ENCODE measurements at regions not wholly inside any gene's neighbourhood (a gene's known extent, or its start where the extent isn't known, plus 50 kb on each side); places are given as distances from the start of the nearest gene placed in this dataset.

DNA sequence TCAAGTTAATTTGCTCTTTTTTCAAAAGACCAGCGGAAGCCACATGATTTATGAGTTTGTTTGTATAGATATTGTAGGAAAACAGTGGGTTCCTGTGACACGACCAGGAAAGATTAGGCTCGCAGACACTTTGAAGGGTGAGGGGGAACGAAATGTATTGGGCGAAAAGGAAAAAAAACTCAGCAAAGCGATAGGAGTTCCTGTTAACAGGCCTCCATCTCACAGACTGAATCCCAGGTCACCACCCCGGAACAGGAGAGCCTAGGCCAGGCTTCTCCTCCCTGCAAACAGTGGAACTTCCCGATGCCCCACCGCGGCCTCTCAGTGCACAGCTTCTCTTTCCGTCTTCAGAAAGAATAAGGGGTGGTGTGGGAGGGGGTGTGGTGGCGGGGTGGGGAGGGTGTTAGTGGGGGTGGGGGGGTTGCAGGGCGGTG lies 181.8 kb upstream of the GPRIN3 start:
- TF ChIP-seq POLR2A (IDR thresholded peaks at IDR 0.05; ENCODE audit: low read depth, low read length) = no peak
- no peak for TF ChIP-seq POLR2AphosphoS5 (IDR thresholded peaks at IDR 0.05; ENCODE audit: low read depth, low read length)
- no peak for TF ChIP-seq SPI1 (IDR thresholded peaks at IDR 0.05; ENCODE audit: low read depth, low read length)
- no peak for TF ChIP-seq TAF1 (IDR thresholded peaks at IDR 0.05; ENCODE audit: low read depth, low read length)

All from GM12891 (cell line).